ENCODE measurements at regions not wholly inside any gene's neighbourhood (a gene's known extent, or its start where the extent isn't known, plus 50 kb on each side); places are given as distances from the start of the nearest gene placed in this dataset.
"Not testable (repeated sequence)": the region's sequence is repeated elsewhere in the genome, so short reads cannot be mapped to it uniquely, and the experiment has no call there.

- H3K4me2 ChIP-seq (ENCODE audit: insufficient read depth in 1 of 2, low read depth in 2 of 2, low read length in 2 of 2); H3K18ac ChIP-seq (ENCODE audit: extremely low read depth, low read length); H3K9ac ChIP-seq (replicated peaks in 1 of 4; ENCODE audit: extremely low read depth in 1 of 4, low read depth in 3 of 4, low read length in 3 of 4); H3K4me3 ChIP-seq (ENCODE audit: extremely low read depth in 1 of 4, insufficient read depth in 2 of 4, low read depth in 3 of 4, low read length in 4 of 4); H3K4me1 ChIP-seq (replicated peaks in 1 of 4; ENCODE audit: control insufficient read depth in 3 of 4, insufficient read depth in 4 of 4, low read length in 3 of 4); POLR2A ChIA-PET (ENCODE audit: partially characterized antibody); H3K27me3 ChIP-seq (replicated peaks in 1 of 4; ENCODE audit: control insufficient read depth in 3 of 4, extremely low read depth in 1 of 4, insufficient read depth in 3 of 4, low read length in 3 of 4); CTCF ChIA-PET (ENCODE audit: partially characterized antibody); FAIRE-seq; H4K91ac ChIP-seq (replicated peaks; ENCODE audit: insufficient read length, low read length); H3K27ac ChIP-seq (ENCODE audit: low read depth, low read length); H3K79me1 ChIP-seq (ENCODE audit: low read depth, low read length); H3K9me3 ChIP-seq (ENCODE audit: insufficient read depth in 2 of 2, low read depth in 1 of 2, low read length in 1 of 2); H3K14ac ChIP-seq (ENCODE audit: insufficient read length); H3K56ac ChIP-seq (replicated peaks; ENCODE audit: insufficient read length, low read depth, low read length); H3K79me2 ChIP-seq (ENCODE audit: control insufficient read depth in 1 of 2, insufficient read depth in 2 of 2, low read length in 2 of 2); H4K5ac ChIP-seq (ENCODE audit: insufficient read length, low read depth, low read length); H2BK15ac ChIP-seq (ENCODE audit: low read length); H3K23ac ChIP-seq (ENCODE audit: insufficient read length); H2BK5ac ChIP-seq (ENCODE audit: low read depth, low read length); H4K8ac ChIP-seq (ENCODE audit: extremely low read depth, insufficient read depth, low read length); H2AFZ ChIP-seq (ENCODE audit: low read length); H3K23me2 ChIP-seq (ENCODE audit: low read depth, low read length); H2AK5ac ChIP-seq (ENCODE audit: low read depth, low read length); H4K20me1 ChIP-seq (replicated peaks in 1 of 2; ENCODE audit: control insufficient read depth in 1 of 2, insufficient read depth in 2 of 2, low read length in 2 of 2); H3K4ac ChIP-seq (replicated peaks; ENCODE audit: insufficient read length, low read depth, low read length); H2BK20ac ChIP-seq (ENCODE audit: low read length); H2BK120ac ChIP-seq (replicated peaks; ENCODE audit: low read depth, low read length); H2BK12ac ChIP-seq (ENCODE audit: low read depth, low read length); DNase-seq (ENCODE audit: low read depth in 1 of 2, low spot score in 2 of 2): not testable (repeated sequence)
- peaks cover 0 to 22% (median 5%) of the 10 kb centered on the region in 4 experiments; a peak in 6 of 8 replicates for H3K36me3 ChIP-seq (ENCODE audit: control insufficient read depth in 2 of 4, insufficient read depth in 4 of 4, low read length in 3 of 4)
- WGBS, 2 experiments (ENCODE audit: extremely low coverage in 1 of 2, insufficient coverage in 1 of 2, insufficient read length in 1 of 2, insufficient replicate concordance in 2 of 2, low coverage in 1 of 2, low lambda C conversion rate in 2 of 2, missing lambda C conversion rate in 1 of 2): no CpG with 5 or more reads among the region's 11 CpGs
Observed at GRCh38 chr3:195978585-195978984, 70.2 kb upstream of the TNK2 start.

GRCh38 chr3:195976876-195977275, 68.5 kb upstream of the TNK2 start:
- H3K18ac ChIP-seq (ENCODE audit: extremely low read depth, low read length); H2BK15ac ChIP-seq (ENCODE audit: low read length); H3K4me2 ChIP-seq (ENCODE audit: insufficient read depth in 1 of 2, low read depth in 2 of 2, low read length in 2 of 2); H2BK120ac ChIP-seq (replicated peaks; ENCODE audit: low read depth, low read length); H2AFZ ChIP-seq (ENCODE audit: low read length); H4K20me1 ChIP-seq (replicated peaks in 1 of 2; ENCODE audit: control insufficient read depth in 1 of 2, insufficient read depth in 2 of 2, low read length in 2 of 2); DNase-seq (ENCODE audit: low read depth in 1 of 2, low spot score in 2 of 2); H3K23me2 ChIP-seq (ENCODE audit: low read depth, low read length); H4K8ac ChIP-seq (ENCODE audit: extremely low read depth, insufficient read depth, low read length); H3K4me3 ChIP-seq (ENCODE audit: extremely low read depth in 1 of 4, insufficient read depth in 2 of 4, low read depth in 3 of 4, low read length in 4 of 4); H3K9me3 ChIP-seq (ENCODE audit: insufficient read depth in 2 of 2, low read depth in 1 of 2, low read length in 1 of 2); H2BK5ac ChIP-seq (ENCODE audit: low read depth, low read length); H3K4ac ChIP-seq (replicated peaks; ENCODE audit: insufficient read length, low read depth, low read length); POLR2A ChIA-PET (ENCODE audit: partially characterized antibody); H3K27me3 ChIP-seq (replicated peaks in 1 of 4; ENCODE audit: control insufficient read depth in 3 of 4, extremely low read depth in 1 of 4, insufficient read depth in 3 of 4, low read length in 3 of 4); FAIRE-seq; CTCF ChIA-PET (ENCODE audit: partially characterized antibody); H3K56ac ChIP-seq (replicated peaks; ENCODE audit: insufficient read length, low read depth, low read length); H3K27ac ChIP-seq (ENCODE audit: low read depth, low read length); H3K4me1 ChIP-seq (replicated peaks in 1 of 4; ENCODE audit: control insufficient read depth in 3 of 4, insufficient read depth in 4 of 4, low read length in 3 of 4); H2AK5ac ChIP-seq (ENCODE audit: low read depth, low read length); H3K14ac ChIP-seq (ENCODE audit: insufficient read length); H4K91ac ChIP-seq (replicated peaks; ENCODE audit: insufficient read length, low read length); H3K9ac ChIP-seq (replicated peaks in 1 of 4; ENCODE audit: extremely low read depth in 1 of 4, low read depth in 3 of 4, low read length in 3 of 4); H3K23ac ChIP-seq (ENCODE audit: insufficient read length); H3K79me1 ChIP-seq (ENCODE audit: low read depth, low read length); H2BK20ac ChIP-seq (ENCODE audit: low read length); H4K5ac ChIP-seq (ENCODE audit: insufficient read length, low read depth, low read length); H2BK12ac ChIP-seq (ENCODE audit: low read depth, low read length); H3K79me2 ChIP-seq (ENCODE audit: control insufficient read depth in 1 of 2, insufficient read depth in 2 of 2, low read length in 2 of 2): not testable (repeated sequence)
- WGBS, 2 experiments (ENCODE audit: extremely low coverage in 1 of 2, insufficient coverage in 1 of 2, insufficient read length in 1 of 2, insufficient replicate concordance in 2 of 2, low coverage in 1 of 2, low lambda C conversion rate in 2 of 2, missing lambda C conversion rate in 1 of 2): 100% methylated on average over 5 of the region's 19 CpGs; no CpG with 5 or more reads in 1 of the 2 experiments
- H3K36me3 ChIP-seq (ENCODE audit: control insufficient read depth in 2 of 4, insufficient read depth in 4 of 4, low read length in 3 of 4): peaks cover 0 to 19% (median 4%) of the 10 kb centered on the region in 4 experiments; a peak in 5 of 8 replicates

Data from H1 (cell line).